ENCODE measurements at regions not wholly inside any gene's neighbourhood (a gene's known extent, or its start where the extent isn't known, plus 50 kb on each side); places are given as distances from the start of the nearest gene placed in this dataset.

DNA sequence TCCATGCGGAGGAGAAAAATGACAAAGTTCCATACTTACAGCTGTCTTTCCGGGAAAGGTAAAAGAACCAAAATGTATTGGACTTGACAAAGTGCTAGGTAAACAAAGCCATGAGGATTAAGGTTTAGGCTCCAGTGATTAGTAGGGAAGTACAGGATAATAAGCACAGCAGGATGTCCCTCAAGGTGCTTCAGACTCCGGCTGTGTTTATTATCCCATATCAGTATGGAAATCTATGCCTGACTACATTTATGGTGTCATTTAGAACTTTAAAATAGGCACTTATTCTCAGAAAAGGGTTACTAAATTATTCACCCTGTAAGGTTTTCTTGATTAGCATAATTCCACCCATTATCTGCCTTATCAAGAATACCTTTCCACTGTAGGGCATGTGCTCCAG is 136.3 kb upstream of the CCDC68 start:
- no peak overlapping the region for H3K27ac Mint-ChIP-seq
- CTCF ChIA-PET = no interaction called here
- no peaks in the 10 kb centered on the region for H3K36me3 Mint-ChIP-seq (ENCODE audit: low read depth)
- no peaks in the 10 kb centered on the region for H3K9me3 Mint-ChIP-seq
- no peak for DNase-seq
- no peak overlapping the region for H3K4me3 Mint-ChIP-seq
- no peaks in the 10 kb centered on the region for H3K27me3 Mint-ChIP-seq
- POLR2A ChIA-PET = no interaction called here
- H3K4me1 Mint-ChIP-seq = no peaks in the 10 kb centered on the region

DNA sequence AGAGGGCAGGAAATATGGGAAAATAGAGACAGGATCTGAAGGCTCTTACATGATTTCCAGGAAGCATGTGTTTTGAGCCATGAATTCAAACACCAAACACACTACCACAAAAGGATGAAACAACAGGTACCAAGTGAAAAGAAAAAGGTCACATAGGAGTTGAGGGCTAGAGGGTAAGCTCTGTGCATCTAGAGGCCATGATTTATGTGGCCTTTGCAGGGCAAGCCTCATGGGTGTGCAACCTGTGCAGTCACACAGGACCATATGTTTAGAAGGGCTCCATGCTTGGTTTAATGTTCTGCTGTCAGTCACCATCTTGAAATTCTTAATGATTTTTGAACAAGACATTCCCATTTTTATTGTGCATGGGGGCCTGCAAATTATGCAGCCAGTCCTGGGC is 134.5 kb upstream of the CCDC68 start:
- ChIA-PET CTCF (no interaction called here), POLR2A (no interaction called here)
- Mint-ChIP-seq H3K27me3 (no peaks in the 10 kb centered on the region), H3K4me3 (no peak overlapping the region), H3K9me3 (no peaks in the 10 kb centered on the region), H3K36me3 (ENCODE audit: low read depth) (no peaks in the 10 kb centered on the region), H3K4me1 (no peaks in the 10 kb centered on the region), H3K27ac (no peak overlapping the region)
- no peak for DNase-seq

DNA sequence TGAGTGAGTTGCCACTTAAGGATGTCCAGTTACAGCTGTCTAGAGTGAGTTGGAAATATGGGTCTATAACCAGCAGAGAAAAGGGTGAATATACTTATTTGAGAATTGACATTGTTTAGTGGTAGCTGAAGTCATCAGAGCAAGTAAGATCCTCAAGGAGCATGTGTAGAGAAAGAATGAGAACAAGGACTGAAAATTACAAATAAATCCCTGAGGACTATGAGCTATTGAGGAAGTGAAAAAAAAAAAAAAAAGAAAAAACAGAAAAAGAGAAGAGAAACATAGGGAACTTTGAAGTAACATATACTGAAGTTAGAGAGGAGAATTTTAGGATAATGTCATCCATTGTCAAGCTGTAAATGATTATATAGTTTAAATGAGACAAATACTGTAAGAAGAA is 134.0 kb upstream of the CCDC68 start:
- ChIA-PET POLR2A (no interaction called here), CTCF (no interaction called here)
- Mint-ChIP-seq H3K27me3 (no peaks in the 10 kb centered on the region), H3K4me3 (no peak overlapping the region), H3K27ac (no peak overlapping the region), H3K9me3 (no peaks in the 10 kb centered on the region), H3K4me1 (no peaks in the 10 kb centered on the region), H3K36me3 (ENCODE audit: low read depth) (no peaks in the 10 kb centered on the region)
- no peak for DNase-seq

DNA sequence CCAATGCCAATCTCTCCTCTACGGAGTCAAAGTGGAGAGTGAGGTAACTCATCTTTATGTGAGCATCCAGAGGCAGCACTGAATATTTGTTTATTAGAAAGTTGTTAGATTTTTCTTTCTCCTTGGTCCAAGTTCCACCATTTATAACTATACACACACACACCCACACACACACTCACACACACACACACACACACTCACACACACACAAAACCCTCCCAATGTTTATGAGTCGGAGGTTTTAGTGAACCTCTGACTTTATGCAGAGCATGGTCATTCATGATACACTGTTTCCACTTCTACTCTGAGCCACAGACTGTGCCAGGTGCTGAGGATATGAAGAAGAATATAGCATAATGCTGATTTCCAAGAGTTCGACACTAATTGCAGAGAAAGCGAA is 132.9 kb upstream of the CCDC68 start:
- DNase-seq = no peak

DNA sequence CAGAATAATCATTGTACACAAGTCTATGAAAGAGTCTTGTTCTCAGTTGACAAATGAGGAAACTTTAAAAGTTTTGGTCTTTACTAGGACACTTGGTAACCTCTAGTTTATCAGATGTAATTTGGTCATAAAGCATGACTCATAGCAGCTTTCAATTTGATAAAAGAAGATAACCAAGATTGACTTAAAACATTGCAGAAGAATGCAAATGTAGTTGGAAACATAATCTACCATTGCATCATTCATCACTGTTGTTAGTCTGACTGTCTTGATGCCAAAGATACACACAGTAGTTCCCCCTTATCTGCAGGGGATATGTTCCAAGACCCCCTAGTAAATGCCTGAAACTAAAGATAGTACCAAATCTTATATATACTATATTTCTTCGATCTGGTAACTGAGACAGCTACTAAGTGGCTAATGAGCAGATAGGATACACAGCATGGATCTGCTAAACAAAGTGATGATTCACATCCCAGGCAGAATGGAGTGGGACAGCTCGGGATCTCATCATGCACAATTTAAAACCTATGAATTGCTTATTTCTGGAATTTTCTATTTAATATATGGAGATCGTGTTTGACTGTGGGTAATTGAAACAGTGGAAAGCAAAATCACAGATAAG is 131.4 kb upstream of the CCDC68 start:
- POLR2A ChIA-PET = no interaction called here
- Mint-ChIP-seq H3K27ac (no peak overlapping the region), H3K27me3 (no peaks in the 10 kb centered on the region), H3K36me3 (ENCODE audit: low read depth) (no peaks in the 10 kb centered on the region), H3K9me3 (no peaks in the 10 kb centered on the region), H3K4me3 (no peak overlapping the region), H3K4me1 (no peaks in the 10 kb centered on the region)
- no peak for DNase-seq
- CTCF ChIA-PET = no interaction called here

More for the DNA sequence above, 132.9 kb upstream of the CCDC68 start:
- Mint-ChIP-seq H3K4me1 (no peaks in the 10 kb centered on the region), H3K4me3 (no peak overlapping the region), H3K27ac (no peak overlapping the region), H3K36me3 (ENCODE audit: low read depth) (no peaks in the 10 kb centered on the region), H3K9me3 (no peaks in the 10 kb centered on the region), H3K27me3 (no peaks in the 10 kb centered on the region)
- POLR2A ChIA-PET = no interaction called here
- CTCF ChIA-PET = no interaction called here

DNA sequence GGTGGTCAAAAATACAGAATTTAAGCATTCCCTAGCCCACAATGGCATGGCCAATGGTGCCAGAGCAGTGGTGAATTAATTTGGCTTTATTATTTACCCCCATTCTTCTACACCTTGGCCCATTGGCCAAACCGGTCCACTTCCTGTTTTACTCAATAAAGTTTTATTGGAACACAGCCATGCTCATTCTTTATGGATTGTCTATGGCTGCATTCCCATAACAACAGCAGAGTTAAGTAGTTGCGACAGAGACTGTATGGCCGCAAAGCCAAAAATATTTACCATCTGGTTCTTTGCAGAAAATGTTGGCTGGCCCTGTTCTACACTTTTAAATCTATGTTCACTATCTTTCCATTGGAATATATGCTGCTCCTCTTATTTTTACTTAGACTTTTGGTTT is 130.3 kb upstream of the CCDC68 start:
- no peak for DNase-seq
- Mint-ChIP-seq H3K27ac (no peak overlapping the region), H3K4me1 (no peaks in the 10 kb centered on the region), H3K36me3 (ENCODE audit: low read depth) (no peaks in the 10 kb centered on the region), H3K9me3 (no peaks in the 10 kb centered on the region), H3K27me3 (no peaks in the 10 kb centered on the region), H3K4me3 (no peak overlapping the region)
- CTCF ChIA-PET = no interaction called here
- POLR2A ChIA-PET = no interaction called here

DNA sequence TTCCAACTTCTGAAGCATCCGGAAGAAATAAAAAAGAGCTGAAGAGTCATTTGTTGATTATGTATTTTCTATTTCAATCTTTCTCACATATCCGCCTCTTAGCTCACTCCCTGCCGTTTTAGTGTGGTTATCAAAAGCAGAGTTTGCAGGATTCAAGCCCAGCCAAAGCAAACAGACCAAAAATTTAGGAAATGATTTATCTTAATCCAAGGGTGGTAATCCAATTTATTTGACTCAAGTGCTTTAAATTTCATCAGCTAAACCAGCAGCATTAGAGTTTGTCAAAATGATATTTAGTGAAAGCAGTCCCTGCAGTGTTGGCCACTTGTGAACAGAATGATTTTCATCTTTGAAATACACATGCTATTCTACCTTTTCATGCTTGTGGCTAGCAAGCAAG is 129.3 kb upstream of the CCDC68 start:
- Mint-ChIP-seq H3K4me3 (no peak overlapping the region), H3K4me1 (no peaks in the 10 kb centered on the region), H3K27ac (no peak overlapping the region), H3K36me3 (ENCODE audit: low read depth) (no peaks in the 10 kb centered on the region), H3K27me3 (no peaks in the 10 kb centered on the region), H3K9me3 (no peaks in the 10 kb centered on the region)
- ChIA-PET POLR2A (no interaction called here), CTCF (no interaction called here)
- DNase-seq = no peak

DNA sequence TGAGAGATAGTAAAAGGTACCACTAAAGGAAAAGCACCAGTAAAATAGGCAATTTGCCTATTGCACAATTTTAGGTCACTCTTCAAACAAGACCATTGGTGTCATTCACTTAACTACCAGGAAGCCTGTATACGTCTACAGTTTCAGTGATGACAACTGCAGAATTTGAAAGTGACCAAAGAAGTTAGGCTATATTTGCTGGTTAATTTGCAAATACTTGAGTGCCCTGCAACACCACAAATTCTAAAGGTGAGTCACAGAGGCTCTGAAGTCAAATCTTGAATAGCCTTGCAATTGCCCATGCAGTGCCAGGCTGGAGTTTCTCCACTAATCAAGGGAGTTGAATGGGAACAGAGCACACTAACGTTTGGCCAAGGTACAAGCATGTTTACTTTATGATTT is 128.7 kb upstream of the CCDC68 start:
- POLR2A ChIA-PET = no interaction called here
- no peaks in the 10 kb centered on the region for H3K9me3 Mint-ChIP-seq
- no peak for DNase-seq
- no peak overlapping the region for H3K27ac Mint-ChIP-seq
- no peaks in the 10 kb centered on the region for H3K27me3 Mint-ChIP-seq
- H3K4me3 Mint-ChIP-seq = no peak overlapping the region
- CTCF ChIA-PET = no interaction called here
- H3K4me1 Mint-ChIP-seq = no peaks in the 10 kb centered on the region
- H3K36me3 Mint-ChIP-seq (ENCODE audit: low read depth) = no peaks in the 10 kb centered on the region

DNA sequence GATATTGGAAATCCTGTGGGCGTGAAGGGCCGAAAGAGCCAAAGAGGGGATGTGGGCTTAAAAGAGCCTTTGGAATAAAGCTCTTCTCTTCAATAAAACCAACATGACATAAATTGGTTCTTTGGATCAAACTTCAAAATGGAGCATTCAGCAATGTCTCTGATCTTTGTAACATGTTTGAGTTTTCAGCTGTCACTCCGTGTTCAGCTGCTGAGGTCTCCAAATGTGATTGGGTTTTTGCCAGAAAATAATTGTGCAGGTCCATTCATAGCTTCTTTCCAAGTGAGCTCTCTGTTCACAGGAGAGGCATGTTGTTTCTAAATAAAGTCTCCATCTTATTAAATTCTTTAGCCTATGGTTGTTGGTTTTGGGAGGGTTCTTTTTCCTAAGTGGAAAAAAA is 127.6 kb upstream of the CCDC68 start:
- no peaks in the 10 kb centered on the region for H3K4me1 Mint-ChIP-seq
- no peak overlapping the region for H3K4me3 Mint-ChIP-seq
- no peak for DNase-seq
- H3K36me3 Mint-ChIP-seq (ENCODE audit: low read depth) = no peaks in the 10 kb centered on the region
- CTCF ChIA-PET = no interaction called here
- H3K9me3 Mint-ChIP-seq = no peaks in the 10 kb centered on the region
- H3K27ac Mint-ChIP-seq = no peak overlapping the region
- H3K27me3 Mint-ChIP-seq = no peaks in the 10 kb centered on the region
- POLR2A ChIA-PET = no interaction called here

DNA sequence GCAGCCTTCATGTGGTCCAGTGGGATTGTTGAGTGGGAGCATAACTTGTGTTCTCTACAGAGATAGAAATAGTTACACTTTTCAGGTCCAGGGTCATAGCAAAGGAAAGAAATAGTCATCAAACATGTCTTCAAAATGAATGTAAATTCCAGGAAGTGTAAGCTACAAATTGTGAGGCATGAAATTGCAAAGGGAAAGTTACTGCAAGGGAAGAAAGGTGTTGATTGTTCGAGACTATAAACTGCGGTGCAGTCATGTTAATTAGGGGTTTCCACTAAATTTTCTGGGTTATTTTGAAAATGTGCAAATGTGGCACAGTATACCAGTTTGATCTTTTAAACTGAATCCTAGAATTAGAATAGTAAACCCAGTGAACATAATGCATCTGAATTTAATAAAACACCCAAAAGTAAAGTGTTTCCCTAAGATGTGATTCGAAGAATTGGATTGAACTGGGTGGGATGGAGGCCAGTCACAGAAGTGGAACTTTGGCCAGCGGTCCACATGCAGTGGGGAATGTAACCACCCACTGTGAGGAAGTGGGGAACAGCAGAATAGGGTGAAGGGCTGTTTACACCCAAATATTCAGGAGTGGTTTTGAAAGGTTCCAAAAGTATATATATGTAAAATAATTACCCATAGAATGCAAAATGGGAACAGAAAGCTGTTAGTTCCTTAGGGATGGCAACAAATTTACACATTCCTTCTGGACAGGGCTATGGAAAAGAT is 126.5 kb upstream of the CCDC68 start:
- POLR2A ChIA-PET = no interaction called here

DNA sequence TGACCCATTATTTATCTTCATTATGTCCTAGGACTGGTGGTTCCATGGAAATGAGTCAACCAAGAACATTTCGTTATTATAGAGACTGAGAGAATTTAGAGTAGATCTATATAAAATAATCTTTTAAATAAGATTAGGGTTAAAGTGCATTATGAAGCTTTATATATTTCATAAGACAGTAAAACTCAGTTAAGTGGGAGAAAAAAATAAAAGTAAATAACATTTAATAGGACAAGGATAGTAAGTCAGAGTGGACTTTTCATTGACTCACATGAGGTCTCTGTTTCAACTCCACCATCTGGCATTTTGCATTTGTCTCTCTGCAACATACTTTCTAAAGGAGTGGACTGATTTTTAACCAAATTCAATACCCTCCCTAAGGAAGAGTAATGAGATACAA is 125.3 kb upstream of the CCDC68 start:
- DNase-seq = no peak
- Mint-ChIP-seq H3K27ac (no peak overlapping the region), H3K4me3 (no peak overlapping the region), H3K4me1 (no peaks in the 10 kb centered on the region), H3K27me3 (no peaks in the 10 kb centered on the region), H3K9me3 (no peaks in the 10 kb centered on the region), H3K36me3 (ENCODE audit: low read depth) (no peaks in the 10 kb centered on the region)
- ChIA-PET POLR2A (no interaction called here), CTCF (no interaction called here)

More for the DNA sequence above, 126.5 kb upstream of the CCDC68 start:
- no peaks in the 10 kb centered on the region for H3K27me3 Mint-ChIP-seq
- H3K36me3 Mint-ChIP-seq (ENCODE audit: low read depth) = no peaks in the 10 kb centered on the region
- H3K4me3 Mint-ChIP-seq = no peak overlapping the region
- H3K9me3 Mint-ChIP-seq = no peaks in the 10 kb centered on the region
- no peak overlapping the region for H3K27ac Mint-ChIP-seq
- H3K4me1 Mint-ChIP-seq = no peaks in the 10 kb centered on the region
- CTCF ChIA-PET = no interaction called here
- no peak for DNase-seq

DNA sequence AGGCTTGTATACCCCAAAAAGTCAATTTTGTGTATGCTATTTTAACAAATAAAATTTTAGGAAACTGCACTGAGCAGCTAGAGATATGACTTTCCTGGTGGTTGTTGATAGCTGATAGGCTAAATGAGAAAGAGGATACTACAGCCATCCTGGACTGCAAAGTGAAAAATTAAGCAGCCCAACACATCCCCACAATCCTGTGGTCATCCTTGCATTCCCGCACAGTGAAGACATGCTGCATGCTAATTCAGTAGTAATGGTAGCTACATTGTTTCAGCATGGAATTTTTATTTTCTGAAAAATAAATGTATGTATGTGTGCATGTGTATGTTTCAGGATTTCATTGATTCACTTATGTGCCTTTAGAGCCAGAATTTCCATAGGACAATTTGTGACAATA is 124.2 kb upstream of the CCDC68 start:
- no peak for DNase-seq
- no peaks in the 10 kb centered on the region for H3K4me1 Mint-ChIP-seq
- H3K36me3 Mint-ChIP-seq (ENCODE audit: low read depth) = no peaks in the 10 kb centered on the region
- no peak overlapping the region for H3K27ac Mint-ChIP-seq
- ChIA-PET CTCF (no interaction called here), POLR2A (no interaction called here)
- H3K4me3 Mint-ChIP-seq = no peak overlapping the region
- H3K27me3 Mint-ChIP-seq = no peaks in the 10 kb centered on the region
- no peaks in the 10 kb centered on the region for H3K9me3 Mint-ChIP-seq

DNA sequence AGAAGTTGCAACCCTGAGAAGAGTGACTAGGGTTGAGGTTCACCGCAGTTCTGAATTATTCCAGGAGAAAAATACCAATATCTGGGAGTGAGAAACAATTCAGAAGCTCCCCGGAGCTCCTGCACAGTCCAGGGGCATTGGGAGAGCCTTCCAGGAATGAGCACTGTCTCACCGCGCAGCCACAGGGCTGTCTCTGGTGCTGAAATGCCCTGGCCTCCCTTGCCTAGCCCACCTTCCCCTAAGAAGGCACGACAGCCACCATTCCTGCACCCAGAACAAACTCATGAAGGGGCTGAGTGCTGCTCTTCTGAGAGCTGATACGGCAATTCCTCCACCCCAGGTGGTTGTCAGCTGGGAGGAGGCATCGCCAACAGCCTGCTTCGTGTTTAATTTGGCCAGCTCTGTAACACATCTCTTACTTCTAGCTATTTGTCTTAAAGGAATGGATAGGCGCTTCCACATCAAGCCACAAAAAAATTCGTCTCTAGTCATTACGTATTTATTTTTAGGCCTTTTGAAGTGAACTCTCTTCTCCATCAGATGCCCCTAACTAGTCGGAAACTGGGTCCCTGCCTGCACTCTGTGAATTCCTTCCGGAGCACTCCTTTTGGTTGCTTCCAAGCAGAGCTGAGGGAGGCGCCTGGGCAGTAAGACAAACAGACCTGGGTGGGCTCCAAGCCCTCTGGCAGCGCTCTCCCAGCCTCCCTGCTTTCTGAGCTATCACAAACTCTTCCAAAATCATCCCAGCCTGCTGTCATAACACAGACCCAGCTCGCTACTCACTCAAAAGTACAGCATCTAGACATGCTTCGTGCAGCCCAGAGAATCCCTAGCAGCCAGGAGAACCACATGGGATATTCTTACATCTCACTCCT is 120.5 kb upstream of the CCDC68 start:
- ChIA-PET CTCF (no interaction called here), POLR2A (no interaction called here)
- no peaks in the 10 kb centered on the region for H3K36me3 Mint-ChIP-seq (ENCODE audit: low read depth)
- peaks cover 2% of the 10 kb centered on the region for H3K27me3 Mint-ChIP-seq
- no peak overlapping the region for H3K27ac Mint-ChIP-seq
- H3K4me1 Mint-ChIP-seq = no peaks in the 10 kb centered on the region
- no peak overlapping the region for H3K4me3 Mint-ChIP-seq
- no peak for DNase-seq
- no peaks in the 10 kb centered on the region for H3K9me3 Mint-ChIP-seq

DNA sequence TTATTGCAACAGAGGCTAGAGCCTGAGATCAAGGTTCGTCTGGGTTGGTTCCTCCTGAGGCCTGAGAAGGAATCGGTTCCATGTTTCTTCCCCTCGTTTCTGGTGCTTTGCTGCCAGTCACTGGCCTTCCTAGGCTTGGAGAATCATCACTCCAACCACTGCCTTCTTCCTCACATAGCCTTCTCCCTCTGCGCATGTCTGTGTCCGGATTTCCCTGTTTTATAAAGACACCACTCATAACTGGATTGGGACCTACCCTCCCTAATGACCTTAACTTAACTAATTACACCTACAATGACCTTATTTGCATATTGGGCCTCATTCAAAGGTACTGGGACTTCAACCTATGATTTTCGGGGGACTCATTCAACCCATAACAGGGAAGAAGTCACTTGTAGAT is 119.8 kb upstream of the CCDC68 start:
- ChIA-PET CTCF (no interaction called here), POLR2A (no interaction called here)
- Mint-ChIP-seq H3K4me1 (no peaks in the 10 kb centered on the region), H3K4me3 (no peak overlapping the region), H3K9me3 (no peaks in the 10 kb centered on the region), H3K27me3 (peaks cover 2% of the 10 kb centered on the region), H3K27ac (no peak overlapping the region), H3K36me3 (ENCODE audit: low read depth) (no peaks in the 10 kb centered on the region)
- DNase-seq = no peak

Data from activated CD4-positive, alpha-beta memory T cell treated with anti-CD3 and anti-CD28 coated beads, Interleukin-2, amount 10 ng/mL, durations not matched to agents 7 days and 5 days (primary cell).